ENCODE measurements at regions not wholly inside any gene's neighbourhood (a gene's known extent, or its start where the extent isn't known, plus 50 kb on each side); places are given as distances from the start of the nearest gene placed in this dataset.
"Not testable (repeated sequence)": the region's sequence is repeated elsewhere in the genome, so short reads cannot be mapped to it uniquely, and the experiment has no call there.

GRCh38 chr5:39674209-39675082, 249.7 kb upstream of the DAB2 start:
- no peak for DNase-seq

DNA sequence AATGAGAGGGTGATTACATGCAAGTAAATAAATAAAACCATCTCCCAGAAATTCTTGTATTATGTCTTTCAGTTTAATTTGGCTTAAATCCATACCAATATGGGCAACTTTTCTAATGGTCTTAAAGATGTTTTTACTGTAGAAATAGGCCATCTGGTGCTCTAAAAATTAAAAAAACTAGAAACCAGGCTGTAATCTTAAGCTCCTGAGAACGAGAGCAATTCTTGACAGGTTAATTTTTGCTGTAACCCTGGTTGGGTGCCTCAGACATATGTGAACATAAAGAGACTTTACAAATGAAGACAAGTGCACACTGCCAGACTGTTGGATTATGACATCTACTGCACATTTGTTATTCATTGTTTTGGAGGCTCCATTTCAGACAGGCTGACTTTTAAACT, 246.8 kb upstream of the DAB2 start:
- no peak for DNase-seq

DNA sequence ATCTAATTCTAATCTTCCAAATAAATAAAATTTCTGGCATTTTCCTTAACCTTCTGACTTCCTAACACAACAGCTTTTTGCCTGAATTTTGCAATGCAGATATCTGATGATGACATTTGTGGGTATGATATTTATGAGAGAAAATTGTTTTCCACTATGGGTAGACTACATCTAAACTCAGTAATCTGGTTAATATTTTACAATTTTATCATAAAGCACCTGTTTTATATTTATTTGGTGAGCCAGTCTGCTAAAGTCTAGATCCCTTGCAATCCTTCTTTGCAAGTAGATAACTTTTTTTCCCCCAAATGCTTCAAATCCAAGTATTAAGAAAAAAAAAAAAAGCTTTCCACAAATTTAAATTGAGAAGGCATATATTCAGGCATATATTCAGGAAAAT, 246.2 kb upstream of the DAB2 start:
- no peak for DNase-seq

DNA sequence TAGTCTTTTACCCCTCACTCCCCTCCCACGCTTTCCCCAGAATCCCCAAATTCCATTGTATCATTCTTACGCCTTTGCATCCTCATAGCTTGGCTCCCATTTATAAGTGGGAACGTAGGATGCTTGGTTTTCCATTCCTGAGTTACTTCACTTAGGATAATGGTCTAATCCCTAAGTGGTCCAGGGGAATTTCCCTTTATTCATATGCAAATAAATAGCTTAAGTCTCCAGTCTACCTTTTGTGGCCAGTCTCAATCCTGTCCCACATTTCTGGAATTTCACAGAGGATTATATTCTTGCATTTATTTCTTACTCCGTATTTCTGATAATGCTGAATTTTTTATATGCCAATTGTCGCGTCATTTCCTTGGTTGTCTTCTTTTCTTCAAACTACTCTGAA, 245.6 kb upstream of the DAB2 start:
- no peak for DNase-seq

DNA sequence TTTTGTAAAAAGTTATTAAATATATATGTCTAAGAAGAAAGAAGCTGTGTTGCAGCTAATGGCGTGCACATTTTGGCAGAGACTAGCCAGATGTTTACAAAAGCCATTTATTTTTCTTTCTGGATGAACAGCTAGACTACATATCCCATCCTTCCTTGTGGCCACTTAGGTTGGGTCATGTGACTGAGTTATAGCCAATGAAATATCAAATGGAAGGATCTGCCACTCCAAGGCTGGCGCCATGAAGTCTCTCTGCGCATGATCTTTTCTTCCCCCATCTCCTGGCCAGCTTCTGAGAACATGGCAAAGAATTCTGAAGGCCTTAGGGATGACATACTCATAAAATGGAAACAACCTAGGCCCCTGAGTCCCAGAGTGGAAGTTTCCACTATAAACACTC, 244.2 kb upstream of the DAB2 start:
- no peak for DNase-seq

DNA sequence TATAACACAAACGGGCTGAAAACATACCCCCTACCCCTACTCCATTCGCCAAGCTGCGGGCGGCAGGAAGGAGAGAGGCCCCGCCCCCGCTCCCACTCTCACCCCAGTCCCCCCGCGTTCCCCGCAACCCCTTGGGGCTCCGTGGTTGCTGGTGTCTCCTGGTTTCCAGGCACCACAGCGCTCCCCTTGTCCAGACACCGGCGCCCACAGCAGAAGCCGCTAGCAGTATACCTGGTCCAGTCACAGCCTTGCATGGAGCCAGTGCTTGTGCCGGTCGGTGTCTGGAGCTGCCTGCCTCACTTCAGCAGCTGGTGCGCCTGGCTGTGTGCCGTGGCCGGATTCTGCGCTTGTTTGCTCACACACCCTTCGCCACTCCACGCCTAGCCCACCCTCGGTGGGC, 240.5 kb upstream of the DAB2 start:
- no peak for DNase-seq

GRCh38 chr5:39662945-39663344, 238.2 kb upstream of the DAB2 start:
- no peak for DNase-seq

DNA sequence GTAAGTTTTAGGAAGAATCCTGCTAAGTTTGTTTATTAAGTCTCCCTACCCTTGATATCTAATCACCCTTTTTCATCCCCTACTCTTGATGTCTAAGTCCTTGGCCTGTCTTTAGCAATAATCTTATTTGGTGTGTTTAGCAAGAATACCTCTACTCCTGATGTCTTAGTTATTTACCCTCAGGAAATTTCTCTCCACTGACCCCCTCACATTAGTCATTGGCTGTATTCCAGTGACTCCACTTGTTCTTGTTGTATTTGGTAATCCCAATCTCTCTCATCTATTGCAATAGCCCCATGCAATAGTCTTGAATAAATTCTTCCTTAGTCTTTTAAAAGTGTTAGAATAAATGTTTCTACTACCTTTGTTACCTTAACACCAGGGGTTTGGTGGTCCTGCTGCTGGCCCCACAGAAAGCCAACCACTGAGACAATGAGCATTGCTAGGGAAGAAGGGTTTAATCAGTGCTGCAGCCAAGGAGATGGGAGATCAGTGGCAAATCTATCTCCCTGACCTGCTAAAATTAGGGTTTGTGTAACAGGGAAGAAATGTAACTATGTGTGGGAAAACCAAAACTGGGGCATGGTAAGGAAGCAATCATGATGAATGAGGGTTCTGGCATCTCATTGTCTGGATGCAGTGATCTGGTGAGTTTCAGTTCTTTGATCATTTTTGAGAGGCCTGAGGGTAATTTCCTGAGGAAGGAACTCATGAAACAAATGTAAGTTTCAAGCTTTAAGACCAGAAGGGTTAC, 236.4 kb upstream of the DAB2 start:
- no peak for DNase-seq

DNA sequence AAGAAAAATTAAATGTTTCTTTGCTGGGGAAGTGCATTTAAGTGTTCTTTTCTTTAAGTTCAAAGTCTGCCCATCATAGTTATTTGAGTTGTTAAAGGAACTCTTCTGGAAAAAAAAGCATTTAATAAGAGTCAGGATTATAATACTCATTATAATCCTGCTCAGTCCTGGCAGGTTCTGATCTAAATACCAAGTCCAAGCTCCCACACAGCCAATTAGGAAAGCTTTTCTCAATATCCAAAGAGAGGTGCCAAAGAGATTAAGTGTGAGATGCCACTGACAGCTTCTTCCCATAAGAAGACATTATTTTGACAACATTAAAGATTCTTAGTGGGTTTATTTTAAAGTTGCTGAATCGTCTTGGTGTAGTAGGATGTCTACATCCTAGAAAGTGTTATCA, 235.2 kb upstream of the DAB2 start:
- DNase-seq, result no peak

GRCh38 chr5:39658866-39659265, 234.1 kb upstream of the DAB2 start:
- DNase-seq, result no peak

- DNase-seq, result no peak
Observed at GRCh38 chr5:39657943-39658342, 233.2 kb upstream of the DAB2 start.

DNA sequence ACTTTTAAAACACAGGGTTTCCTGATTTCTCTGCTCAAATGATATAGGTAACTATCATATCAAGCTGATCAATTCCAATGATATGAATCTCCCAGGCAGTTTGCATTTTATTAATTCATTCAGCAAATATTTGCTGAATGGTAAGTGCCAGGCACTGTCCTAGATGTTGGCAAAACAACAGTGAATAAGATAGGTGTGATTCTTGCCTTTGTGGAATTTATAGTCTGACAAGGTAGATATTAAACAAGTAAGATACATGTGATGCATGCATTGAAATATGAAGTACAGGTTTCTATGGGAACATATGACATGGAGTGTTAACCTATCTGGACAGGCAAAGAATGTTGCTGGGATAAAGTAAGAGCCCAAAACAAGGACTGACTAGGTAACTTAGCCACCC, 231.8 kb upstream of the DAB2 start:
- no peak for DNase-seq

DNA sequence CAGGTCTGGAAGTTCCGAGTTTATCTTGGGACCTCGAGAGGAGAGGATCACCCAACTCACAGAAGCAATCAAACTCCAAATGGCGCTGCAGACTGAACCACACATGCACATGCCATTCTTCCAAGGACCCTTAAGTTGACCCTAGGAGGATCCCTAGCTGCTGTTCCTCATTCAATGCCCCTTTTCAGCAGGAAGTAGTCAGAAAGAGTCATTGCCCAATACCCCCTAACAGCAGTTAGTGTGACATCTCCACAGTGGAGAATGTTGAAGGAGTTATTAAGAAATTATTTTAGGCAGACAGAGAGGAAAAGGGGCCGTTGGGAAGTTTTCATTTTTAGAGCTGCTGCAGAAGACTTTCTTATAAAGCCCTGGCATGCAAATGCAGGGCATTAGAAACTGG, 229.9 kb upstream of the DAB2 start:
- DNase-seq, result no peak

GRCh38 chr5:39652481-39652880, 227.7 kb upstream of the DAB2 start:
- DNase-seq, result not testable (repeated sequence)

GRCh38 chr5:39652036-39652435, 227.3 kb upstream of the DAB2 start:
- DNase-seq, result no peak

DNA sequence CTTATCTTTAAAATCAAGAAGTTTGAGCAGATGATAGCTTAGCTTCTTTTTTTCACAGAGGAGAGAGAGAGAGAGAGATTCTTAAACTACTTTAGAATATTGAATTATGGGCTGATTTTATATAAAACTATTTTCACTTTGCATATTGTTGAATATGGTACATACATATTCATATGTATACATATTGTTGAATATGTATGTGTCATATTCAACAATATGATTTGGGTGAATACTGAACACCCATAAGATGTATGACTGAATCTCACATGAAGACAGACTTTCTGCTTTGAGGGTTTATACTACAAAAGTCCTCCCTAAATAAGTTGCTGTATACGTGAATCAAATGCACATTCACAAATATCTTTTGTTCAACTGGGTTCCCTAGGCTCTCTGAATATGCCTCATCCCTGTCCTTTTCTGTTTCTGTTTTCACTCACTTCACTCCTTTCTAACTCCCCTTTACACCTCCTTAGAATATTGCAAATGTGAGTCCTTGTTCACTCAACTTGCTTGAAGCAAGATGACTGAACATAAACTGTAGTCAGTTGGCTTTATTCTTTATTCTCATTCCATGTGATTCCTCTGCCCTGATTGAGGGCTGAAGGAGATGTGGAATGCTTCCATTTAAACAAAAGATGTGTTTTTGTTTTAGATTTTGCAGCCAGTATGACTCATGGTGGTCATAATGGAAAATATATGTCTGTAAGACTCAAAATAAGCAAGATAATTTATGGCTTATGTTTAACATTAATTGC, 225.4 kb upstream of the DAB2 start:
- no peak for DNase-seq

- DNase-seq, result no peak
Observed at GRCh38 chr5:39648848-39649227, 224.1 kb upstream of the DAB2 start.

GRCh38 chr5:39648085-39648847, 223.5 kb upstream of the DAB2 start:
- no peak for DNase-seq

DNA sequence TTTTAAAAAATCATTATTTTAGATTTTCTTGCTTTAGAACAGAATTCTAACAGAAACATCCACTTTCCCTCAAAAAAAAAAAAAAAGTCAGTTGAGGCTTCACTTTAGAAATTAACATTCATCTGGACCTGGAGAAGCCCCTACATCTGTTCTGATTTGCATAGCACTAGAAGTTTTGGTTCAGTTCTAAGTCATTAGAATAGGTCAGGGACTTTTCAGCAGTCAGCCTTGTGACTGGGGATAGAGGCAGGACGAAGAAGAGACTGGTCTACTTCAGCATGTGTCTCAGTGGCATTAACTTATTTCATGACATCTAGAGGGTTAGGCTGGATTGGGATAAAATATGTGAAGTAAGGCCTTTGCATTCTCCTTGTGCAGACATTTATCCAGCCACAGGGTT, 215.8 kb upstream of the DAB2 start:
- no peak for DNase-seq

- DNase-seq, result no peak
Observed at GRCh38 chr5:39639618-39640089, 214.9 kb upstream of the DAB2 start.

DNA sequence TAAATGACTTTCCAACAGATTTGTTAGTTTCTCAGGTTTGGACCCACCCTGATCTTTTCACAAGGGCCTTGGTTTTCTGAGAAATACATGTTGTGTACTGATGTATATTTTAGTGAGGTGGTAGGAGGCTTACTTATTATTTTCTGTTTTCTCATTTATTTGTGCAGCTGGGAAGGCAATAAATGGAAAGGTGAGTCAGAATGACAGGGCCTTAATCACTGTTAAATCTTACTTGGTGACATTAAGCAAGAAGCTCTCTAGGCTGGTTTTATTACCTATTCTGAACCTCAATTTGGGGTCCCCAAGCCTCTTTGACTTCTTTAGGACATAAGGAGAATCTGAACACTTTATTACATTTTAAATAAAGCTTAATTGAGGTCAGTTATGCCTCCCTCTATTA, 214.0 kb upstream of the DAB2 start:
- no peak for DNase-seq

DNA sequence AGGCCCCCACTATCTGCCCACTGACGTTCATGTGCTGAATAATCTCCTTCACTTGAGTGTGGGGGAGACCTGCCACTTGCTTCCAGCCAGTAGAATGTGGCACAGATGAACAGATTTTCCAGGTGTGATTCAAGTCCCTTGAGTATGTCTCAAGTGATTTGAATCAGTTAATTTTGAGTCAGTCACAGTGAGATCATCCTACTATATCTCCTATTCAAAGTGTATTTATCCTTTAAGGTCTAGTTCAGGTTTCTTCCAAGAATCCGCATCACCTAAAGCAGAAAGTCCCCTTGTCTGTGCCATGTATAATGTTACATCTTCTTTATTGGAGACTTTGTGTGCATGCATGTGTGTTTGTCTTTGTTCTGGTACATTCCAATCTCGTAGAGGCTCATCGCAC, 208.3 kb upstream of the DAB2 start:
- no peak for DNase-seq

- no peak for DNase-seq
Observed at GRCh38 chr5:39631958-39632357, 207.2 kb upstream of the DAB2 start.

Measured in NCI-H1417 (cell line).